Smooth muscle cell of the brain vasculature (primary cell): ENCODE measurements at regions not wholly inside any gene's neighbourhood (a gene's known extent, or its start where the extent isn't known, plus 50 kb on each side); places are given as distances from the start of the nearest gene placed in this dataset.
A peak's percentile ranks its signal among the peaks of the same experiment; 100 is the strongest.

Source experiments
- DNase-seq: peaks from one replicate; pipeline ENCODE4 v3.0.0-alpha.2; 2012; ENCODE audit warnings: low read depth, low spot score

DNA sequence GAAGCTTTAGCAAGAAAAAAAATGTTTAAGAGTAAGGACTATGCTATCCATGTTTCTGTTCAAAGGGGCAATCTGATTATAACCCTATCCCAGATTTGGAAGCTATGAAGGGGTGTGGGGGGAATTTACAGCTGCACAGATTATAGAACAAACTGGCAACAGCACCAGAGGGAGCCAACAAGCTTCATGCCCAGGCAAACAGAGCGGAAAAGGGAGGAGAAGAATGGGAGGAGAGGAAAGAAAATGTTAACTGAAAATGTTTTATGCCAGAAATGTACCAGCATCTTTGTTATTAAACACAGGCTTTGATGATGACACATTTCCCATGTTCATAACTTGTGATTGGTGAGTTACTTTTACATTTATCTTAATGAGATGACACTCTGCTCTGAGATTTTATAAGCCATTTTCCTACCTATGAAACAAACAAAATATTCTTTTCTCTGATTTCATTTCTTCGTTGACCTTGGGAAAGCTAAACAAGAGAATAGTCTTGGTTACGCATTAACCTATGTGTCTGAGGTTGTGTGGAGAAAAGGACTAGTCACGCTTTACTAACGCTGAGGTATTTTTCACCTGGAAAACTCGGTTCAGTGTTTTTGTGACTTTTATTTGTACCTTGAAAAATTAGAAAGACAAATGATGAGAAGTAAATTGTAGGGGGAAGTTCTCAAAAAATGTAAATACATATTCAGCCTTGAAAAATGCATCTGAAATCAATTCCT, 235.8 kb upstream of the MIR17HG start:
- DNase-seq: no peak

DNA sequence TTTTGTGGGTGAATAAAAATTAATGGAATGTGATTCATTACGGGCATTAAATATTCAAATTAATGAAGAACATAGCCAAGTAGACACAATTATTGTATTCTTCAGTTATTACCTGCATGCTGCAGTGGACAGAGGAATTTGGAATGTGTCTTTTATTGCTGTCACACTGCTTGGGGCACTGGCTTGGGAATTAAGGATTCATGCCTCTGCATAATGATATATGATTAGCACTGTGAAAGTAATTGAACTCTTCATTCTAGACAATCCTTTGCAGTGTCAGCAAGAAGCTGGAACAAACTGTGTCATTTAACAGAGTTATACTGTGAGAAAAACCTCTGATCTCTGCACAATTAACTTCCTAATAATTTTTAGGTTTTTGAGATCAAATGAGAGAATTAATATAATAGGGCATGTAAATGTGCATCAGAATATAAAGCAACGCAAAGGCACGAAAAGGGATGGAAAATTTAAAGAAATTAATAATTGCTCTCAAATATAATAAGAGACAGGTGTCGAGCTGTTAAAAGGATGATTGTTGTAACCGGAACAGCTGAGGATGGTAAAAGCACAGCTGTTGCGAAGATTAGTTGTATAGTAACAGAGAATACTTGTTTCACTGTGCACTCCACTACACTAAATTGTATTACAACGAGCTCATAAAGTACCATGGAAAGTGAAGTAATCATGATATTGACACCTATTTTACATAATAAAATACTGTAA, 235.1 kb upstream of the MIR17HG start:
- no peak for DNase-seq

DNA sequence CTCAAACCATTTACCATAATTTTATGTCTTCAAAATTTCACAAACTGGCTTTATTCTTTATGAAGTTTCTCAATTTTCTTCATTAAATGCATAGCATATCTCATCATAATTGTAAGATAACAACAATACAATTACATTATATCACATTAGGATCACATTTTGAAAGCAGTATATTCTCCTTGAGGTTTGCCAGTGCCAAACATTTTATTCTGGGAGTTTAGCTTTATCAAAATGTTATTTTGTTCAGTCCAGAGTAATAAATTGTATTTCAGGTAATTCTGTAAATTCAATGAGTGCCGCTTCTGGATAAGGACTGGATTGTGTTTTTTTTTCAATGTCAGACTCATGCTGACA, 234.6 kb upstream of the MIR17HG start:
- DNase-seq: no peak

DNA sequence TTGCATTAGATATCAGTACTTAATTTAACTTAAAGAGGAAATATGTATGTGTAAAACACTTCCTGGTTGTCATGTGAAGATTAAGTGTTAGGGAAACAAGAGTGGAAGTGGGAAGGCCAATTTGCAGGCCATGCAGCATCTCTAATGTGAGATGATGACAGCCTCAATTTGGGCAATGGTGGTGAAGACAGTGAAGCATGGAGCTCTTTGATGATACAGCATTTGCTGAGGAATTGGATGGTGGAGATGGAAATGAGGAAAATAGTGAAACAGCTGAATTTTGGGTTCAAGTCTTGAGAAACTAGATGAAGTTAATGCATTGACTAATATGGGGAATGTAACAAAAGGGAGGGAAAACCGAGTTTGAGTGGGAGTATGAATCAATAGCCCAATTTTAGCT, 231.7 kb upstream of the MIR17HG start:
- no peak for DNase-seq

DNA sequence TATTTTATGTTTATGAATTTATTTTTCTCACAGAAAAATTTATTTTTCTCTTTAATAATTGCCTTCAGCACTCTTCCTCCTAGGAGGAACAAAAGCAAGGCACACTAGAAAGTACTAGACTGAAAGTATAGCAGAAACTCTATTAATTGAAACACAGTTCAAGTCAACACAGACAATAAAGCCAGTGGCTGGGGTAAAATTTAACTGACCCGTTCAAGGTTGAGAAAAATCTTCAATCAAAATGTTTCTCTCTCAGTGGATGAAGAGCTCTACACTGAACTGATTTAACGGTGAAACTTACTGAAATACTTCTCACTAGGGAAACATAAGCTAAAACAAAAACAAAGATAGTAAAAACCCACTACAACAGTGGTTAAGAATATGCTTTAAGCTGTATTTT, 230.1 kb upstream of the MIR17HG start:
- DNase-seq: no peak

DNA sequence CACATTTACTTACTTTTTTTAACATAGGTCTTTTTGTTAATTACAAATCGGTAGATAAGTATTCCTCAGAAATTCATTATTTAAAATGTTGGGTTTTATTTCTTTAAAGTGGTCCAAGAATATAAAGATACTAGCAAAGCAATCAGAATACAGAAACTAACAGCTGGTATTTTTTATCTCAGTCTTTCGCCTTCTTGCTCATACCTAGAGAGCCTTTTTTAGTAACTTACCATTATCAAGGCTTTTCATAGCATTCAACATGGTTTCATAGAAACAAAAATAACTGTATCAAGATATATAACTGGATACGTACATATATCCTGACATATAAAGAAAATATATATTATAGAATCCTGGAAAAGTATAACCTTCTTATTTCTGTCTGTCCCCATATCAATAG, 227.8 kb upstream of the MIR17HG start:
- no peak for DNase-seq

DNA sequence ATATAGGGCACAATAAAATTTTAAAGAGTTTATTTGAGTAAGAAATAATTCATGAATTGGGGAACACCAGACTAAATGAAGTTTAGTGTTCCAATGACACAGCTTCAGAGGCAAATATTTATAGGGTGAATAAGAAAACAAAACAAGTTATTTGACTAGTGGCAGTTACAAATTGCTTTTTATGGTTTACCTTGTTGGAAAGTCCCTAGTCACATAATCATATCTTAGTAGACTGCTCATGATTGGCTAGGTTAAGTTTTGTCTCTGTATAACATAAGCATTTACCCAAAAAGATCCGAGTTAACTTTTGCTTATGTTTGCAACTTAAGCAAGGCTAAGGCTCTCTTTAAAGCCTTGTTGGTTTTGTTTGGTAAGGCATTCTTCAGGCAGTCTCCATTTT, 224.7 kb upstream of the MIR17HG start:
- DNase-seq: no peak

DNA sequence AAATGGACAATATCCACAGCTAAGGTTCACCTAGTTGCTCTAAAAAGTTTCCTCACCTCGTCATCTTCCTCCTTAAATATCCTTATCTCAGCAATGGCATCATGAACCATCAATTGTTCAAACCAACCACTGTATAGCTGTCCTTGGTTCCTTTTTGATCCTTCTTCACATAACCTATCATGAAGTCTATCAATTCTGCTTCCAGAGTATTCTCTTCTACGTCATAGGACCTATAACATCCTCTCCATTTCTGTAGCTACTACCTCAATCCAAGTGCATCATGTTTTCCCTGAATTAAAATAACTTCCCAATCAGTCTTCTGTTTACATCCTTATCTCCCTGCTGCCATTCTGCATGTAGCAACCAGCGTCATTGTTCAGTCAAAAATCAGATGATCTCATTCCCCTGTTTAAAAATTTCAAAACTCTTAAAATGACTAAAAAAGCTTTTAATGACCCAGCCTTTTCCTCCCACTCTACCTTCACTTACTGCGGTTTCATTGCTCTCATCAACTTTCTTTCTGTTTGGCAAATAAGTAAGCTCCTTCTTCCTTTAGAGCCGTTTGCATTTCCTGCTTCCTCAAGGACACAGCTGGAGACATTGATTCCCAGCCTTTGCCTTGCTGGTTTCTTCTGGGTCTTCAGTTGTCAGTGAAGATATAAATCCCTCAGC, 223.9 kb upstream of the MIR17HG start:
- DNase-seq: no peak

DNA sequence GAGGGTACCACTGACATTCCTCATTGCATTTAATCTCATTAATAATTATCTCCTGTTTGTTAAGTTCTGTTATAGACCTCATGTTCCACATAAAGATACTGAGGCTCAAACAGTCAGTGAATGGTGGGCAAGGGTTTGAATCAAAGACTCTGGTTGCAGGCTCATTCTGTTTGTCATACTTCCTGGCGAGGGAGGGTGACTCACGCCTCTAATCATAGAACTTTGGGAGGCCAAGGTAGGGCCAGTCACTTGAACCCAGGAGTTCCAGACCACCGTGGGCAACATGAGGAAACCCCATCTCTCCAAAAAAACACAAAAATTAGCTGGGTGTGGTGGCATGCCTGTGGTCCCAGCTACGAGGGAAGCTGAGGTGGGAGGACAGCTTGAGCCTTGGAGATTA, 220.7 kb upstream of the MIR17HG start:
- DNase-seq: no peak

DNA sequence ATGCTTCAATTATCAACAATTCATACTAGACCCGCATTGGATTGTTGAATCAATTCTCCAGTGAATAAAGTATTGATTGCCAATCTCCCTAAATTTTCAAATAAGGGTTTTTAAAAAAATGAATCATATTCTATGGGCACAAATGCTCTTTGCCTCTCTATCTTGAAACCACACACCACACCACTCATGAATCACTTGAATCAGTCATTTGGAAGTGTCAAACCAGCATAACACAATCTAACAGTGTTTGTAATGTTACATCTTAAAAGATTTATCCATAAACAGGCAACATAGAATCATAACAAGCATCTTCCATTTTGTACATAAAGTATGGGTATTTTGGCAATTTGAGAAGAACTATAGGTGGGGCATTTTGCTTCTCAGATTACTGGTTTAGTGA, 219.5 kb upstream of the MIR17HG start:
- no peak for DNase-seq

DNA sequence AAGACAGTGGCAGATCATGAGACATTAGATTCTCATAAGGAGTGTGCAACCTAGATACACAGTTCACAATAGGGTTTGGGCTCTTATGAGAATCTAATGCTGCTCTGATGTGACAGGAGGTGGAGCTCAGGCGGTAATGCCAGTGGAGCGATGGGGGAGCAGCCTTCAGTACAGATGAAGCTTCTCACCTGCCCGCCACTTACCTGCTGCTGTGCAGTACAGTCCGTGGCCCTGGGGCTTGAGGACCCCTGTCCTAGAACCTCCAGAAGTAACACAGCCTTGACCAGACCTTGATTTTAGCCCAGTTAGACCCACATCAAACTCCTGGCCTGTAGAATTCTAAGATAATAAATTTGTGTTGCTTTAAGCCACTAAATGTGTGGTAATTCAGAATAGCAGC, 215.1 kb upstream of the MIR17HG start:
- no peak for DNase-seq

DNA sequence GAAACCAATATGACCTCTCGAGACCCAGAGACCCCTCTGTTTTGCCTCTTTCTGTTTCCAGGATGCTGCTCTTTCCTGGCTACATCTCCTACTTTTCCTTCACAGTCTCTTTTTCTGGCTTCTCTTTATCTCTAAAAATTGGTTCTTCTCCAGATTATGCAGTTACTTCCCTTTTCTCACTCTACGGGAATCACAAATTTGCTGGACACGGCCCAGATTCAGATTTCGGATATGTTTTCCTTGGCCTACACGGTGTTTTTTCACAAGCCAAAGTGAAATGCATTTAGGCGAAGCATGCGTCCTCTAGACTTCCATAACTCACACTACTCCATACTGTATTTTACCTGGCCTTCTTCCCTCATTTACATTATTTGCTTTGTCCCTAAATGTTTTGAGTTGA, 214.7 kb upstream of the MIR17HG start:
- no peak for DNase-seq

DNA sequence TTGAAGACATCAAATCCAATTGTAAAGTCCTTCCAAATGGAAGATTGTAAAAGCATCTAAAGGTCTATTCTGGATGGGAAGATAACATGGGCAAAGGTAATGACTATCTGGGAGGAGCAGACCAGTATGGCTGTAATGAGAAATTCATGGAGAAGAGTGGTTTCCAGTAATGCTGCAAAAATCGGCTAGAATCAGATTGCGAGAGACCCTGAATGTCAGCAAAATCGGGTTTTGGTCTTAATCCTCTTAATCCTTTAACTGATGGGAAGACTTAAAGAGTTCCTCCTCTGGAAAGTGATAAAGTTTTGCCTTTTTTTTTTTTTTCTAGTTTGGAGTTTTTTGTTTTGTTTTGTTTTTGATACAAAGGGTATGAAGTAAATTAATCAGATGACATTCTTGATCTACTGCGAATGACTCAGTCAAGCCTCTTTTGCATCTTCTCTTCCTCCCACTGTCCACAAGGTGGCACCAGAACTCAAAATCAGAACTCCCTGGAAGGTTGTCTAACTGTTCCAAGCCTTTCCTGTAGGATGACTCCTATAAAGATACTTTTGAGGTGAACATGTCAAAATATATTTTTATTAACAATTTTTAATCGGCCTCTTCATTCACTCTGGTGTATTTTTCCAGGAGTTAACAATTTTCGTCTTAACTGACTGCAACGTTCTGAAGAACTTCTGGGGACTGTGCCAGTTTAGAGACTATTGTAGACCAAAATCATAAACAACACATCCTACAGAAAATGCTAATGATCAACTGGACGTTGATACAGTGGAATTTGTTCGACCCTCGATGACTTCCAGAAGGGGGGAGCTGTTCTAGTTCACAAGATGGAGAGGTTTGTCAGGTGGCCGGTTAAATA, 213.3 kb upstream of the MIR17HG start:
- DNase-seq: no peak

DNA sequence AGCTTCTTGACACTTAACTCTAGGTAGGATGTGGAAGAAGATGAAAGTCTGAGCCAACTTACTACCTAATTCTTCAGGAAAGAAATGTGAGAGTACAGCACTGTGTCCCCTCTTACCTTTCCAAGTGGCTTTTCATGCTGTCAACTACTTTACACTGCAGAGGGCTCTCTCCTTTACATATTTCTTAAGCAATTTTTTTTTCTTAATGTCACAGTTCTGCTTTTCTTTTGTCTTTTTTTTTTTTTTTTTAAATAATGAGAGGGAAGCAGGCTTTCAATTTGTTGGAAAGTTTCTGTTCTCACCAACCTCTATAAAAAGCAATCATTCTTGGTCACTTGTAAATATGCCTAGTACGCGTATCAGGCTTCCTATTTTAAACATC, 212.7 kb upstream of the MIR17HG start:
- DNase-seq: no peak

DNA sequence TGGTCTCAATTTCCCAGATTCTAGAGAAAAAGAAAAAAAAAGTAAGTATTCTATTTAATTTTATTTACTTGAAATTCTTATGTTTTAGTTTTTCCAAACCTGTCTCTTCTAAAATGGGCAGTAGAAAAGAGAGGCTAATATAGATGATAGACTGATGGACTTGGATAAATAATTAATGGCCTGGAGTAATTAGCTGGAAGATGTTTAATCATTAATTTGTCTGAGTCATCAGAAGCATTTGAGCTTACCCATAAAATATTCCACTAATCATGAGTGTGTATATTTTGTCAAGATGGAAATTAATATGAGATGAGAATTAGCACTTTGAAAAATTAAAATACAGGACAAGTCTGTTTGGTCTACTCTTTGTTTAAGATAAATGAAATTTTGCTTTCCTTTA, 212.1 kb upstream of the MIR17HG start:
- DNase-seq: no peak

DNA sequence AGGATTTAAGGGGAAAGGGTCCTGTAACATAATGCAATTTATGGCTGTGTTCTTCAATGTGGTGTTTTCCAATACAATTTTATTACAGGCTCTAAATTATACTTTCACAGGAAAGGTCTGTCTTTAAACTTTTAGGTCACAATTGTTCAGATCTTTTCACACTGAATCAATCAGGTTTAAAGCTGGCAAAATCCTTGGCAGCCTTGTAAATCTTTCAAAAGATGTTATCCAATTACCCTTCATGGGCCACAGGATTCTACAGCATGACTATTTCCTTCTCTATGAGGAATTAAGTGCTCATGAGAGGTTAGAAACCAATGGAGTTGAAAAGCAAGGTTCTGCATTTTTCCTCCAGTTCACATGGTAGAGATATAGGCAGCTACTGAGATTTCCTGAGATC, 211.5 kb upstream of the MIR17HG start:
- no peak for DNase-seq

DNA sequence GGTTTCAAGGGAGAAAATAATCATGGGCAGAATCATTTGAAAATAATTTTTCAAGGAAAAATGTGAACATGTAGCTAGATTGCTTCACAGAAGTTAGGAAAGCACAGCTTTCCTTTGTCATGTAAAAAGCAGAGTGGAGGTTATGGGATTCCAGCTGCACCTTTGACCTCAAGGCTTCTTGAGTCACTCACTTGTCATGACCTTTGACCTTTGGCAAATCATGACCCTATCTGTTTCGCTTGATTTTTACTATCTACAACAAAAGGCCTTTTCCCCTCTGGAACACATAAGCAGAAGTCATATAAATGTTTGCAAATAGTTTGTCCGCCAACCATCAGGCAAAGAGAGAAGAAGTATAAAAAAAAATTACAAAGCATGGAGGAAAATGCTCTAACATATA, 210.7 kb upstream of the MIR17HG start:
- no peak for DNase-seq

DNA sequence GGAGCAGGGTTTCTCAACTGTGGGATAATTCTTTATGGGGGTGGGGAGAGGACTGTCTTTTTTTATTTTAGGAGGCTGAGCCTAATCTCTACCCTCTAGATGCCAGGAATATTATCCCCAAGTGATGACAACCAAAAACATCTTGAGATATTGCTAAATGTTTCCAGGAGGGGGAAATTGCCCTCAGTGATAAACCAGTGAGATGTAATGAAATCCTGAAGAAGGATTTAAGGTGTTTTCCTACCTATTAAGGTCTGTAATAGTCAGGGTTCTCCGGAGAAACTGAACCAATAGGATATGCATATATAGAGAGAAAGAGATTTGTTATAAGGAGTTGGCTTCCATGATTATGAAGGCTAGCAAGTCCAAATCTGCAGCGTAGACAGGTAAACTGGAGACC, 208.3 kb upstream of the MIR17HG start:
- DNase-seq: no peak

DNA sequence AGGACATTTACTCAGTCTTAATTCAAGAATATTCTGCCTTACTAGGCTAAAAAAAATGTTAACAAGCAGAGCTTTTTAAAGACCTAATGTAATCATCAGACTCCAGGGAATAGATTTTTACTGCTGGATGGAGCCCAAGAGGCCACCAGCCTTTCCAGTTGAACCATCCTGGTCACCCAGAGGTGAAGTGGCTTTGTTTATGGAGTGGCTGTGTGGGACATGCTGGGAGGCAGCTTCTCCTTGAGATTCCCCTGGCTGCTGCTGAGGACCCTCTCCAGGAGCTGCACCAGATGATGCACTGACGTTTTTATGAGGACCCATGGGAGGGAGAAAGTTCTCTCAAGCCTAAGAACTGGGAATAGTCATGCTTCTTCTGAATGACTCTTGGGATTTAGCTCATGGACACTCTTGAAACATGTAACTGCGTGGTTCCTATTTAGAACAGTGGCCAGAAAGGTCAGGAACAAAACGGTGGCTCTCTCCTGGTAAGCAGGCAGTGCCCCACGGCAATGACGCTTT, 205.9 kb upstream of the MIR17HG start:
- no peak for DNase-seq

DNA sequence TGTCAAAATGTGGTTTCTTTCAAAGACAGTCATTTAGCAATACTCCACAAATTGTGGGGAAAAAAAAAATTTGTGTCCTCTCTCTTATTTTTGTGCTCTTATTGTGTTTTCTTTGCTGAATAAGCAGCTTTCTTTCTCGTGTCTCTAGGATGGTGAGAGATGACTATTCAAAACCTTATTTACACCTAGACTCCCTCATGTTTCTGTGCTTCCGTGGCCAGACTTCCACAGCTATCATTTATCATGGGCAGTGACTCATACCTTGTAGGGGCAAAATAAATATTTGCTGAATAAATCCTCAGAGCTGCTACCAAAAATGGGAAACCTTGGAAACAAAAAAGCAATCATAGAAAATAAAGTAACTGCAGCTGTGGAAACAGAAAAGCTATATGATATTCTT, 204.9 kb upstream of the MIR17HG start:
- DNase-seq: peak; percentile 61

DNA sequence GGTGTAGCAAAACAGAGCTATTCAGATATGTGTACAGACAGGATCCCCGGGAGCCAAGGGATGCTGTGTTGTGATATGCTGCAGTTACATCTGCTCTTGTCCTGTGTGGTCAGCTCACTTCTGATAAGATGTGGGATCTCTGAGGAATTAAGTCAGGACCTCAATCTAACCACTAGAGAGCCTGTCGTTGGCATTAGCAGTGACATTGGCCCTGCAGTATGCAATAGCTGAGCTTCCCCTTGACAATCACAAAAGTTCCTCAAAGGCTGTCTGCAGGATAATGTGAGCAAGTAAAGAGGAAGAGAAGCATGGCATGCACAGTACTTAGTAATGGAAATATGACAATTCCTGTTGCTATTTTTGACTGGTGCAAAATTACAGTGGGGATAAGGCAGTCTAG, 203.4 kb upstream of the MIR17HG start:
- DNase-seq: no peak

DNA sequence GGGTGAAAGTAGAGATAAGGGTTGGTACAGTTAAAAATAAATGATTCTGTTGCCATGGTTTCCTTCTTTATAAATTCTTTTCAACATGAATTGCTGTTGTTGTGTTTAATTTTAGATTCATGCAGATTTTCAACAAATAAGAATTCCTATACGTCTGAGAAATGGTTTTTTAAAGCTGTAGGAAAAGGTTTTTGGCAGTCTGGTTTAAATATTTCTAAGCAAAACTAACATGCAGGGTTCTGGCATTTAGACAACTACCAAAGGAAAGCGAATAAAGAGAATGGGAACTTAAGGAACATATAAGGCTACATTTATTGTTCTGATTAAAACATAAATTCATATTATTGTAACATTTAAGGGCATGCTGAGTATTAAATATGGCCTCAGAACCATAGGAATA, 203.0 kb upstream of the MIR17HG start:
- no peak for DNase-seq
